ENCODE measurements at regions not wholly inside any gene's neighbourhood (a gene's known extent, or its start where the extent isn't known, plus 50 kb on each side); places are given as distances from the start of the nearest gene placed in this dataset.

- ChIA-PET CTCF (no interaction called here), POLR2A (no interaction called here)
- no peaks in the 10 kb centered on the region for H3K4me1 ChIP-seq
- ATAC-seq (no peak), FAIRE-seq (no peak), DNase-seq (ENCODE audit: low read depth in 1 of 2, low spot score in 1 of 2) (no peak)
- H3K4me3 ChIP-seq = no peak overlapping the region
- H3K27ac ChIP-seq = no peak overlapping the region
- 27% methylated on average over 3 of the region's 3 CpGs for WGBS (ENCODE audit: missing lambda C conversion rate)
- H3K9me3 ChIP-seq = no peaks in the 10 kb centered on the region
- no peak for TF ChIP-seq RCOR1 (IDR thresholded peaks at IDR 0.05; ENCODE audit: low read depth, low read length)
- TF ChIP-seq TFCP2L1 (CRISPR knock-in tag; IDR thresholded peaks at IDR 0.05) = no peak
- no peak for TF ChIP-seq USF2 (IDR thresholded peaks at IDR 0.05)
- TF ChIP-seq TP53 (CRISPR knock-in tag; IDR thresholded peaks at IDR 0.05) = no peak
- TF ChIP-seq ZSCAN20 (CRISPR knock-in tag; IDR thresholded peaks at IDR 0.05) = no peak
- no peak for TF ChIP-seq MYC (IDR thresholded peaks at IDR 0.05; ENCODE audit: borderline replicate concordance, low read length)
- H3K4me2 ChIP-seq = no peak overlapping the region
These were observed 386.5 kb upstream of the SEMA3D start for GRCh38 chr7:85573346-85573745.

- H3K4me2 ChIP-seq = no peak overlapping the region
- WGBS (ENCODE audit: missing lambda C conversion rate) = 68% methylated on average over 1 of the region's 1 CpG
- ChIA-PET POLR2A (no interaction called here), CTCF (no interaction called here)
- H3K27ac ChIP-seq = no peak overlapping the region
- FAIRE-seq (no peak), DNase-seq (ENCODE audit: low read depth in 1 of 2, low spot score in 1 of 2) (no peak), ATAC-seq (no peak)
- H3K4me1 ChIP-seq = no peaks in the 10 kb centered on the region
- no peaks in the 10 kb centered on the region for H3K9me3 ChIP-seq
- no peak overlapping the region for H3K4me3 ChIP-seq
- no peak for TF ChIP-seq KDM5A (IDR thresholded peaks at IDR 0.05)
- TF ChIP-seq CTCF (IDR thresholded peaks at IDR 0.05) = no peak
- TF ChIP-seq MAZ (IDR thresholded peaks at IDR 0.05; ENCODE audit: borderline replicate concordance, low read depth, low read length) = no peak
- TF ChIP-seq RARB (CRISPR knock-in tag; IDR thresholded peaks at IDR 0.05) = no peak
- no peak for TF ChIP-seq BCL3 (IDR thresholded peaks at IDR 0.05)
- no peak for TF ChIP-seq FOXS1 (CRISPR knock-in tag; IDR thresholded peaks at IDR 0.05)
- TF ChIP-seq POLR2A (IDR thresholded peaks at IDR 0.05; ENCODE audit: low read length) = no peak
- TF ChIP-seq ZC3H11A (IDR thresholded peaks at IDR 0.05) = no peak
- TF ChIP-seq CEBPB (IDR thresholded peaks at IDR 0.05) = no peak
- no peak for TF ChIP-seq SREBF2 (IDR thresholded peaks at IDR 0.05)
- no peak for TF ChIP-seq HDAC2 (IDR thresholded peaks at IDR 0.05)
These were observed 384.0 kb upstream of the SEMA3D start for GRCh38 chr7:85570898-85571297.

- no peak overlapping the region for H3K27ac ChIP-seq
- ChIA-PET CTCF (no interaction called here), POLR2A (no interaction called here)
- TF ChIP-seq SREBF2 (IDR thresholded peaks at IDR 0.05) (no peak), POLR2A (IDR thresholded peaks at IDR 0.05; ENCODE audit: low read length) (no peak), ZSCAN20 (CRISPR knock-in tag; IDR thresholded peaks at IDR 0.05) (no peak), JUN (IDR thresholded peaks at IDR 0.05) (no peak), PHF8 (IDR thresholded peaks at IDR 0.05; ENCODE audit: borderline replicate concordance, low read depth) (no peak), HDAC2 (IDR thresholded peaks at IDR 0.05) (no peak), BCL3 (IDR thresholded peaks at IDR 0.05) (no peak)
- no peaks in the 10 kb centered on the region for H3K4me1 ChIP-seq
- no peak overlapping the region for H3K4me3 ChIP-seq
- DNase-seq (ENCODE audit: low read depth in 1 of 2, low spot score in 1 of 2) (no peak), FAIRE-seq (no peak), ATAC-seq (no peak)
- no peaks in the 10 kb centered on the region for H3K9me3 ChIP-seq
- H3K4me2 ChIP-seq = no peak overlapping the region
These were observed 381.1 kb upstream of the SEMA3D start for GRCh38 chr7:85567983-85568382.

Data from A549 (cell line).